ENCODE measurements at regions not wholly inside any gene's neighbourhood (a gene's known extent, or its start where the extent isn't known, plus 50 kb on each side); places are given as distances from the start of the nearest gene placed in this dataset.

- no peak for DNase-seq (ENCODE audit: low read depth)
Observed at GRCh38 chr16:54679531-54679930, 251.1 kb upstream of the IRX5 start.

- DNase-seq (ENCODE audit: low read depth) = peak; percentile 5
Observed at GRCh38 chr16:54677308-54677950, 253.2 kb upstream of the IRX5 start.

- no peak for DNase-seq (ENCODE audit: low read depth)
Observed at GRCh38 chr16:54673313-54673712, 257.4 kb upstream of the IRX5 start.

GRCh38 chr16:54672500-54672899 lies 258.2 kb upstream of the IRX5 start:
- no peak for DNase-seq (ENCODE audit: low read depth)

GRCh38 chr16:54657709-54658102 lies 273.0 kb upstream of the IRX5 start:
- DNase-seq (ENCODE audit: low read depth) = no peak

GRCh38 chr16:54657058-54657708 lies 273.5 kb upstream of the IRX5 start:
- DNase-seq (ENCODE audit: low read depth) = peak; percentile 76

GRCh38 chr16:54655121-54655590 lies 275.5 kb upstream of the IRX5 start:
- DNase-seq (ENCODE audit: low read depth) = peak; percentile 23

GRCh38 chr16:54654429-54654828 lies 276.2 kb upstream of the IRX5 start:
- no peak for DNase-seq (ENCODE audit: low read depth)

GRCh38 chr16:54652201-54652770 lies 278.4 kb upstream of the IRX5 start:
- DNase-seq (ENCODE audit: low read depth) = peak; percentile 44

GRCh38 chr16:54651440-54652195 lies 279.0 kb upstream of the IRX5 start:
- peak; percentile 34 for DNase-seq (ENCODE audit: low read depth)

GRCh38 chr16:54649876-54650275 lies 280.8 kb upstream of the IRX5 start:
- no peak for DNase-seq (ENCODE audit: low read depth)

- DNase-seq (ENCODE audit: low read depth) = peak; percentile 62
Observed at GRCh38 chr16:54648575-54648974, 282.1 kb upstream of the IRX5 start.

GRCh38 chr16:54647725-54648221 lies 282.9 kb upstream of the IRX5 start:
- DNase-seq (ENCODE audit: low read depth) = no peak

GRCh38 chr16:54647216-54647615 lies 283.4 kb upstream of the IRX5 start:
- DNase-seq (ENCODE audit: low read depth) = no peak

GRCh38 chr16:54645345-54645744 lies 285.3 kb upstream of the IRX5 start:
- no peak for DNase-seq (ENCODE audit: low read depth)

- DNase-seq (ENCODE audit: low read depth) = no peak
Observed at GRCh38 chr16:54636221-54636793, 294.4 kb upstream of the IRX5 start.

GRCh38 chr16:54633943-54634362 lies 296.7 kb upstream of the IRX5 start:
- peak; percentile 35 for DNase-seq (ENCODE audit: low read depth)

- no peak for DNase-seq (ENCODE audit: low read depth)
Observed at GRCh38 chr16:54632322-54633220, 298.1 kb upstream of the IRX5 start.

- DNase-seq (ENCODE audit: low read depth) = no peak
Observed at GRCh38 chr16:54631782-54632181, 298.9 kb upstream of the IRX5 start.

GRCh38 chr16:54630284-54630967 lies 300.2 kb upstream of the IRX5 start:
- peak; percentile 19 for DNase-seq (ENCODE audit: low read depth)

Data from Daoy (cell line).